Body of pancreas (tissue), 4 donors: ENCODE measurements at regions not wholly inside any gene's neighbourhood (a gene's known extent, or its start where the extent isn't known, plus 50 kb on each side); places are given as distances from the start of the nearest gene placed in this dataset.

Experiments used
- ATAC-seq: fragments of 150-250 bp; one replicate; pipeline ENCODE4 v1.9.1; 2016
- DNase-seq, 4 donors: peaks; one replicate each; pipeline ENCODE4 v3.0.0-alpha.2; 2019
- H3K27ac ChIP-seq, 4 donors: fragments of 200-600 bp; sonication (generic); 1 replicate in 3 of 4; 2 replicates in 1 of 4; pipeline versions ENCODE4 v1.5.1 to v1.6.1; 2016 to 2019; ENCODE audit warnings: mild to moderate bottlenecking in 1 of 4, mixed read lengths in 1 of 4, moderate library complexity in 1 of 4
- H3K27me3 ChIP-seq, 2 donors: fragments of 200-600 bp; sonication (generic); one replicate each; pipeline ENCODE4 v1.6.0; 2016; ENCODE audit warnings: mild to moderate bottlenecking in 1 of 2
- H3K36me3 ChIP-seq, 2 donors: fragments of 200-600 bp; sonication (generic); replicated peaks in 1 of 2; 2 replicates each; pipeline ENCODE4 v1.5.1; 2016; ENCODE audit warnings: low read depth in 2 of 2; ENCODE audit not compliant: insufficient read depth in 1 of 2
- H3K4me1 ChIP-seq: fragments of 200-600 bp; sonication (generic); one replicate; pipeline ENCODE4 v1.6.0; 2016
- H3K4me3 ChIP-seq, 2 donors: fragments of 200-600 bp; sonication (generic); 1 replicate in 1 of 2; 2 replicates in 1 of 2; pipeline ENCODE4 v1.5.1; 2016 to 2019
- H3K9me3 ChIP-seq, 3 donors: fragments of 200-600 bp; sonication (generic); 1 replicate in 2 of 3; 2 replicates in 1 of 3; pipeline ENCODE4 v1.5.1; 2016
- POLR2A ChIP-seq, 3 donors: fragments of 450-650 bp; IDR thresholded peaks; one replicate each; pipeline ENCODE4 v1.6.1; 2016; ENCODE audit warnings: antibody characterized with exemption in 3 of 3, mild to moderate bottlenecking in 2 of 3
- WGBS, 2 donors: methylation state at CpG; one replicate each; pipeline ENCODE4 v1.1.5; 2017; 5-methylcytosine and 5-hydroxymethylcytosine counted together
- intact Hi-C: fragments of 100-400 bp; cut with DNase I; formaldehyde crosslinking; loops from one replicate; pipeline ENCODE4 v1.15.1; 2023
- TF ChIP-seq, protein P1 (sequence below), 7 experiments: fragments of 450-650 bp in 4 of 7; fragments of 200-600 bp in 3 of 7; sonication (generic) in 3 of 7; IDR thresholded peaks; one replicate each; pipeline ENCODE4 v1.5.1; 2016 to 2019; ENCODE audit warnings: antibody characterized with exemption in 7 of 7

DNA sequence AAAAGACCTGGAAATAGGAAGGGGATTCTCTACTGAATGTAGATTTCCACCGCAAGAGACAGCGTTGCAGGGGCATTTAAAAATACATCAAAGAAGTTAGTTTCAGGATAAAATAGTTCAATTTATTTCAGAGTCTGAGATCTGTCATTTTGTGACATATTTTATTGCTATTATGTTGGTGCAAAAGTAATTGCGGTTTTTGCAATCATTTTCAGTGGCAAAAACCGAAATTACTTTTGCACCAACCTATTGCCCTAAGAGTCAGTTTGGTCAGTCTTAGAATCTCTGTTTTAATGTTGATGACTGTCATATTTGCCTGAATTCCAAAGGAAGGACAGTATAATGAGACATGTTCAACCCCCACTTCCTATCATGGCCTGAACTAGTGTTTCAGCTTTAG lies 219.5 kb upstream of the CDH10 start:
- intact Hi-C loops: no loop called here
- H3K36me3 ChIP-seq: no peaks in the 10 kb centered on the region
- TF ChIP-seq, protein P1, sequence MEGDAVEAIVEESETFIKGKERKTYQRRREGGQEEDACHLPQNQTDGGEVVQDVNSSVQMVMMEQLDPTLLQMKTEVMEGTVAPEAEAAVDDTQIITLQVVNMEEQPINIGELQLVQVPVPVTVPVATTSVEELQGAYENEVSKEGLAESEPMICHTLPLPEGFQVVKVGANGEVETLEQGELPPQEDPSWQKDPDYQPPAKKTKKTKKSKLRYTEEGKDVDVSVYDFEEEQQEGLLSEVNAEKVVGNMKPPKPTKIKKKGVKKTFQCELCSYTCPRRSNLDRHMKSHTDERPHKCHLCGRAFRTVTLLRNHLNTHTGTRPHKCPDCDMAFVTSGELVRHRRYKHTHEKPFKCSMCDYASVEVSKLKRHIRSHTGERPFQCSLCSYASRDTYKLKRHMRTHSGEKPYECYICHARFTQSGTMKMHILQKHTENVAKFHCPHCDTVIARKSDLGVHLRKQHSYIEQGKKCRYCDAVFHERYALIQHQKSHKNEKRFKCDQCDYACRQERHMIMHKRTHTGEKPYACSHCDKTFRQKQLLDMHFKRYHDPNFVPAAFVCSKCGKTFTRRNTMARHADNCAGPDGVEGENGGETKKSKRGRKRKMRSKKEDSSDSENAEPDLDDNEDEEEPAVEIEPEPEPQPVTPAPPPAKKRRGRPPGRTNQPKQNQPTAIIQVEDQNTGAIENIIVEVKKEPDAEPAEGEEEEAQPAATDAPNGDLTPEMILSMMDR (IDR thresholded peaks at IDR 0.05): no peak
- TF ChIP-seq POLR2A (IDR thresholded peaks at IDR 0.05): no peak
- DNase-seq: no peak
- no peak for ATAC-seq
- no peaks in the 10 kb centered on the region for H3K9me3 ChIP-seq
- H3K27ac ChIP-seq: no peak overlapping the region
- H3K27me3 ChIP-seq: no peaks in the 10 kb centered on the region
- no peak overlapping the region for H3K4me3 ChIP-seq
- H3K4me1 ChIP-seq: no peaks in the 10 kb centered on the region
- WGBS, 2 donors: 63 to 69% methylated on average over 4 of the region's 4 CpGs

DNA sequence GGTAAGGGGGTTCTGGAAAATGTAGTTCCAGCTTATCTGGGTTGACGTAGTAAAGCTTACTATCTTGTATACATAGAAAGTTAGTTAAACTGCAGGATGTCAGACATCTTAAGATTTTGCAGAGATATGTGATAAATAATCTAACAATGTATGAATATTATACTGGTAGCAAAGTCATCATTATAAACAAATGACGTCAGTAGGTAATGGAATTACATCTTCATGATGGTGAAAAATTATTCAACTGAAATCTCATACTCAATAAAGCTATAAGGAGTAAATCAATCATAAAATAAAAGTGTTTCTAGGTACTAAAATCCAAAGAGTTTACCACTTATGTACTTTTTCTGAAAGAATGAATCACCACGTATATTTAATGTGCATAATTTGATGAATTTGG lies 217.3 kb upstream of the CDH10 start:
- DNase-seq: no peak
- Histone ChIP-seq H3K27me3 (no peaks in the 10 kb centered on the region), H3K4me3 (no peak overlapping the region), H3K36me3 (no peaks in the 10 kb centered on the region), H3K9me3 (no peaks in the 10 kb centered on the region), H3K27ac (no peak overlapping the region), H3K4me1 (no peaks in the 10 kb centered on the region)
- TF ChIP-seq, protein P1 (IDR thresholded peaks at IDR 0.05): no peak
- intact Hi-C loops: no loop called here
- no peak for ATAC-seq
- 35 to 63% methylated on average over 3 of the region's 3 CpGs for WGBS, 2 donors

DNA sequence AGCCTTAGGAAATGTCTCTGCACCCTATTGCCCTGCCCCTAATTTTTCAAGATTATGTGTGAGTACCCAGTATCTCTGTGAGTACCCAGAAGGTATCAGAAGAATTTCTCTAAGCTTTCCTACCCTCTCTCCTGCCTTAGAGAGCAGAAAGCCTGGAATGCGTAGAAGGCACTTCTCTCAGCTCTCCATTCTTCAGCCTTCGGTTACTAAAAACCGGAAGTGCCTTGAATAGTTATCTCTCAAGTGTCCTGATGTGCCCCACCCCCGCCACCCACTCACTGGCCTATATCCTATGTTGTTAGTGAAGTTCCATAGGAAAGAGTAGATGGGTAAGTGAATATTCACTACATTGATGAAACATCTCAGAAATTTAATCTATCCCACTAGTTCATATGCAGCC lies 210.7 kb upstream of the CDH10 start:
- ATAC-seq (no peak), DNase-seq (no peak)
- Histone ChIP-seq H3K36me3 (no peaks in the 10 kb centered on the region), H3K27ac (no peak overlapping the region), H3K27me3 (no peaks in the 10 kb centered on the region), H3K4me3 (no peak overlapping the region), H3K4me1 (no peaks in the 10 kb centered on the region), H3K9me3 (no peaks in the 10 kb centered on the region)
- WGBS, 2 donors: 51 to 66% methylated on average over 4 of the region's 4 CpGs
- intact Hi-C loops: no loop called here
- no peak for TF ChIP-seq POLR2A (IDR thresholded peaks at IDR 0.05)
- TF ChIP-seq, protein P1 (IDR thresholded peaks at IDR 0.05): no peak

DNA sequence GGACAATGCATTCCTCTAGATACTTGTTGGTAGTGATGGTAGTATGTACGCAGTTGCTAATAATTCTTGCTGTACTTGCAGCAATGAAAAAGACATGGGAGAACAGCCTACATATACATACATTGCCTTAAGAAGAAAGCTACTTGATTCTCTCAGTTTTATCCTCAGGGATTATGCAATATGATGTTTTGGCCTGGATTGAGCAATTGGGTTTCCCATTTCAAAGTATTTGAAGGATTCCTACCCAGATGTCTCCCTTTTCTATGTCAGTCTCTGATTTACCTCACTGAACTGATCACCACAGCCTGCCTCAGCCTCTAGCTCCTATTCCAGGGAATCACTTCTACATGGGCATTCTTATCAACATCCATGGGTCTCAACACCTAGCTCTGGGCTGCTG lies 210.1 kb upstream of the CDH10 start:
- ATAC-seq: no peak
- intact Hi-C loops: no loop called here
- 72 to 81% methylated on average over 1 of the region's 1 CpG for WGBS, 2 donors
- no peaks in the 10 kb centered on the region for H3K4me1 ChIP-seq
- H3K9me3 ChIP-seq: no peaks in the 10 kb centered on the region
- H3K4me3 ChIP-seq: no peak overlapping the region
- no peak for DNase-seq
- H3K27ac ChIP-seq: no peak overlapping the region
- TF ChIP-seq, protein P1 (IDR thresholded peaks at IDR 0.05): no peak
- no peak for TF ChIP-seq POLR2A (IDR thresholded peaks at IDR 0.05)
- no peaks in the 10 kb centered on the region for H3K36me3 ChIP-seq
- no peaks in the 10 kb centered on the region for H3K27me3 ChIP-seq

DNA sequence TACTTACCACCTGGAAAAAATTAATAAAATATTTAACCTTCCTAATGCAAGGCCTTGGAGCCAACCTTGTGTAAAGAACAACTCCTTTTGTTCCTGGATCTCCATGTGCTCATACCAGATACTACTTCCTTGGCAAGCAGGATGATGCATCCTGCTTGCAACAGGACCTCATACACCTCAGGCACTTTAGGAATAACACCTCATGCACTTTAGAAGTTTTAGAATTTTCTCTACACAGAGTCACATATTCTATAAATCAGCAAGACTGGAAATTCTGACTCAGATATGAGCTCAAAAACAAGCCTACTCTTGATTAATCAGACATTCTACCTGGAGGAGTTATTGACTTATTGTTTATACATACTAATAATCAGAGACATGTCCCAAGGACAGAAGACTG lies 209.6 kb upstream of the CDH10 start:
- ATAC-seq: no peak
- TF ChIP-seq POLR2A (IDR thresholded peaks at IDR 0.05): no peak
- TF ChIP-seq, protein P1 (IDR thresholded peaks at IDR 0.05): no peak
- Histone ChIP-seq H3K9me3 (no peaks in the 10 kb centered on the region), H3K27ac (no peak overlapping the region), H3K36me3 (no peaks in the 10 kb centered on the region), H3K4me1 (no peaks in the 10 kb centered on the region), H3K4me3 (no peak overlapping the region), H3K27me3 (no peaks in the 10 kb centered on the region)
- intact Hi-C loops: no loop called here
- DNase-seq: no peak
